SU-DHL-6 (cell line): ENCODE measurements at regions not wholly inside any gene's neighbourhood (a gene's known extent, or its start where the extent isn't known, plus 50 kb on each side); places are given as distances from the start of the nearest gene placed in this dataset.

Experiments
- H2AFZ ChIP-seq: fragments of 200-600 bp; sonication (generic); 2 replicates; pipeline ENCODE4 v1.6.1; 2014; ENCODE audit warnings: low read depth, mild to moderate bottlenecking, moderate library complexity, mixed read lengths, antibody characterized with exemption, low read length; ENCODE audit not compliant: severe bottlenecking
- H3F3A ChIP-seq: fragments of 200-600 bp; shearing (Covaris generic); 2 replicates; pipeline ENCODE4 v1.6.0; 2016; ENCODE audit warnings: antibody characterized with exemption, mild to moderate bottlenecking; ENCODE audit not compliant: insufficient read depth
- H3K27ac ChIP-seq: fragments of 200-600 bp; sonication (generic); 2 replicates; pipeline ENCODE4 v1.5.1; 2016; ENCODE audit warnings: low read depth, mild to moderate bottlenecking, low read length, moderate library complexity, mixed read lengths
- H3K27me3 ChIP-seq: fragments of 200-600 bp; sonication (generic), shearing (Covaris generic); 2 replicates; pipeline ENCODE4 v1.6.0; 2014; ENCODE audit warnings: mild to moderate bottlenecking, low read length
- H3K36me3 ChIP-seq: fragments of 200-600 bp; sonication (generic); 2 replicates; pipeline ENCODE4 v1.6.1; 2014; ENCODE audit warnings: mild to moderate bottlenecking, low read length, mixed read lengths
- H3K4me2 ChIP-seq: fragments of 300-600, 200-600 bp; shearing (Covaris generic), sonication (generic); 2 replicates; pipeline ENCODE4 v1.6.0; 2014; ENCODE audit warnings: low read length, low read depth, mild to moderate bottlenecking; ENCODE audit not compliant: poor library complexity, severe bottlenecking
- H3K4me3 ChIP-seq: fragments of 200-600 bp; sonication (generic); 2 replicates; pipeline ENCODE4 v1.5.1; 2014; ENCODE audit warnings: antibody characterized with exemption, low read length, mild to moderate bottlenecking, mixed read lengths; ENCODE audit not compliant: insufficient read depth, poor library complexity, severe bottlenecking
- H3K79me2 ChIP-seq: fragments of 200-600 bp; sonication (generic); 2 replicates; pipeline ENCODE4 v1.6.1; 2014; ENCODE audit warnings: mild to moderate bottlenecking, low read length, moderate library complexity; ENCODE audit not compliant: insufficient read depth
- H3K9ac ChIP-seq: fragments of 200-600 bp; sonication (generic); 2 replicates; pipeline ENCODE4 v1.7.0; 2014; ENCODE audit warnings: mild to moderate bottlenecking, low read length
- H3K9me2 ChIP-seq: fragments of 200-600 bp; sonication (generic); replicated peaks from 2 replicates; pipeline ENCODE4 v1.6.1; 2014; ENCODE audit warnings: low read length; ENCODE audit not compliant: insufficient read depth
- H3K9me3 ChIP-seq: fragments of 200-600 bp; sonication (generic); 2 replicates; pipeline ENCODE4 v1.6.1; 2014; ENCODE audit warnings: low read length, mixed read lengths; ENCODE audit not compliant: insufficient read depth
- H4K20me1 ChIP-seq: fragments of 200-600 bp; sonication (generic); 2 replicates; pipeline ENCODE4 v1.6.1; 2014; ENCODE audit warnings: low read depth, mild to moderate bottlenecking, antibody characterized with exemption, low read length, moderate library complexity, mixed read lengths
- EZH2phosphoT487 ChIP-seq: fragments of 200-600 bp; sonication (generic), shearing (Covaris generic); conservative IDR thresholded peaks from 2 replicates; pipeline ENCODE4 v1.6.1; 2018; ENCODE audit warnings: mild to moderate bottlenecking, antibody characterized with exemption, low read length, moderate library complexity, mixed read lengths
- TF ChIP-seq, protein P1 (sequence below): fragments of 200-600 bp; sonication (generic); IDR thresholded peaks from one replicate; pipeline ENCODE4 v1.5.1; 2017; ENCODE audit warnings: antibody characterized with exemption, mild to moderate bottlenecking, low read length, moderate library complexity; ENCODE audit not compliant: insufficient read depth, poor library complexity, severe bottlenecking

DNA sequence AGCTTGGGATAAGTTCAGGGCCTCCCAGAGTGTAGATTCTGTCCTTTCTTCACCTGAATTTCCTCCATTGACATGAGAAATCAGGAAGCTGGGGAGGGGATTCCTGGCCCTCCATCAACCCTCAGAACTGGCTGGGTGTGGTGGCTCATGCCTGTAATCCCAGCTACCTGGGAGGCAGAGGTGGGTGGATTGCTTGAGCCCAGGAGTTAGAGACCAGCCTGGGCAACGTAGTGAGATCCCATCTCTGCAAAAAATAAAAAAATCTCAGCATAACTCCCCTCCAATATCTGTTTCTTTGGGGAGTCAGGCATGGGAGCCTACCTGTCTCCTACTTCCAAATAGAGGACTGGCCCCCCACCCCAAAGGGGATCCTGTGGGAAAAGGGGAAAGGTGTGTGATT lies 59.8 kb upstream of the TBX3 start:
- H3K27me3 ChIP-seq: no peaks in the 10 kb centered on the region
- H3F3A ChIP-seq: no peaks in the 10 kb centered on the region
- H2AFZ ChIP-seq: no peak overlapping the region
- H3K27ac ChIP-seq: no peak overlapping the region
- no peak overlapping the region for H3K4me2 ChIP-seq
- H3K36me3 ChIP-seq: no peaks in the 10 kb centered on the region
- no peaks in the 10 kb centered on the region for H3K9me2 ChIP-seq
- no peaks in the 10 kb centered on the region for H4K20me1 ChIP-seq
- no peak overlapping the region for H3K4me3 ChIP-seq
- no peaks in the 10 kb centered on the region for H3K79me2 ChIP-seq
- no peak for TF ChIP-seq EZH2phosphoT487
- TF ChIP-seq, protein P1, sequence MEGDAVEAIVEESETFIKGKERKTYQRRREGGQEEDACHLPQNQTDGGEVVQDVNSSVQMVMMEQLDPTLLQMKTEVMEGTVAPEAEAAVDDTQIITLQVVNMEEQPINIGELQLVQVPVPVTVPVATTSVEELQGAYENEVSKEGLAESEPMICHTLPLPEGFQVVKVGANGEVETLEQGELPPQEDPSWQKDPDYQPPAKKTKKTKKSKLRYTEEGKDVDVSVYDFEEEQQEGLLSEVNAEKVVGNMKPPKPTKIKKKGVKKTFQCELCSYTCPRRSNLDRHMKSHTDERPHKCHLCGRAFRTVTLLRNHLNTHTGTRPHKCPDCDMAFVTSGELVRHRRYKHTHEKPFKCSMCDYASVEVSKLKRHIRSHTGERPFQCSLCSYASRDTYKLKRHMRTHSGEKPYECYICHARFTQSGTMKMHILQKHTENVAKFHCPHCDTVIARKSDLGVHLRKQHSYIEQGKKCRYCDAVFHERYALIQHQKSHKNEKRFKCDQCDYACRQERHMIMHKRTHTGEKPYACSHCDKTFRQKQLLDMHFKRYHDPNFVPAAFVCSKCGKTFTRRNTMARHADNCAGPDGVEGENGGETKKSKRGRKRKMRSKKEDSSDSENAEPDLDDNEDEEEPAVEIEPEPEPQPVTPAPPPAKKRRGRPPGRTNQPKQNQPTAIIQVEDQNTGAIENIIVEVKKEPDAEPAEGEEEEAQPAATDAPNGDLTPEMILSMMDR: no peak
- no peak overlapping the region for H3K9ac ChIP-seq
- H3K9me3 ChIP-seq: no peaks in the 10 kb centered on the region

- no peak overlapping the region for H2AFZ ChIP-seq
- H3K9me3 ChIP-seq: no peaks in the 10 kb centered on the region
- no peaks in the 10 kb centered on the region for H4K20me1 ChIP-seq
- no peaks in the 10 kb centered on the region for H3K36me3 ChIP-seq
- H3K9ac ChIP-seq: no peak overlapping the region
- H3K4me3 ChIP-seq: no peak overlapping the region
- no peaks in the 10 kb centered on the region for H3K79me2 ChIP-seq
- no peaks in the 10 kb centered on the region for H3K9me2 ChIP-seq
- no peak overlapping the region for H3K4me2 ChIP-seq
- H3K27me3 ChIP-seq: no peaks in the 10 kb centered on the region
- no peaks in the 10 kb centered on the region for H3F3A ChIP-seq
- TF ChIP-seq, protein P1: no peak
- no peak for TF ChIP-seq EZH2phosphoT487
- no peak overlapping the region for H3K27ac ChIP-seq
These were observed 59.3 kb upstream of the TBX3 start for GRCh38 chr12:114743289-114743688.

- Histone ChIP-seq H3K27ac (no peak overlapping the region), H3K36me3 (no peaks in the 10 kb centered on the region), H3K27me3 (no peaks in the 10 kb centered on the region), H3K79me2 (no peaks in the 10 kb centered on the region), H3K9me3 (no peaks in the 10 kb centered on the region), H3K9ac (no peak overlapping the region), H4K20me1 (no peaks in the 10 kb centered on the region), H3K9me2 (no peaks in the 10 kb centered on the region), H3F3A (no peaks in the 10 kb centered on the region), H3K4me3 (no peak overlapping the region), H2AFZ (no peak overlapping the region), H3K4me2 (no peak overlapping the region)
- TF ChIP-seq, protein P1: no peak
- no peak for TF ChIP-seq EZH2phosphoT487
These were observed 58.4 kb upstream of the TBX3 start for GRCh38 chr12:114742363-114742762.

DNA sequence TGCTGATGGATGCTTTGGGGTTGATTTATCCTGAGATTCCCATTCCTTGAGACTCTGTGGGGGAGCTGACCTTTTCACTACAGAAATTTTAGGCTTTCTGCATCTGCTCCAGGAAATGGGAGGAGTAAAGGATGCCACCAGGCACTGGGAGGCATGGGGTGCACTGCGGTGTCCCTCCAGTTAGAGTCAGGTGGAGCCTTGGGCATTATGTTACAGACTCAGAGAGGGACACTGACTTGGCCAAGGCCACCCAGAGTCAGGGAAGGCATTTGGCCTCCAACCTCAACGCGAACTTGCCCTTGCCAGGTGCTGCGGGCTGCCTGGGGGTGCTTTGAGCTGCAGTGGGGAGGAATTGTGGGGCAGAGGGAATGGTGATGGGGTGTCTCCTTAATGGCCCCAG lies 58.0 kb upstream of the TBX3 start:
- Histone ChIP-seq H3K9me3 (no peaks in the 10 kb centered on the region), H3F3A (no peaks in the 10 kb centered on the region), H3K36me3 (no peaks in the 10 kb centered on the region), H3K9me2 (no peaks in the 10 kb centered on the region), H3K27me3 (no peaks in the 10 kb centered on the region), H3K4me2 (no peak overlapping the region), H4K20me1 (no peaks in the 10 kb centered on the region), H3K27ac (no peak overlapping the region), H3K79me2 (no peaks in the 10 kb centered on the region), H3K9ac (no peak overlapping the region), H3K4me3 (no peak overlapping the region), H2AFZ (no peak overlapping the region)
- no peak for TF ChIP-seq EZH2phosphoT487
- TF ChIP-seq, protein P1: no peak
